SHP77 (cell line): ENCODE measurements at regions not wholly inside any gene's neighbourhood (a gene's known extent, or its start where the extent isn't known, plus 50 kb on each side); places are given as distances from the start of the nearest gene placed in this dataset.
"Not testable (repeated sequence)": the region's sequence is repeated elsewhere in the genome, so short reads cannot be mapped to it uniquely, and the experiment has no call there.

ENCODE experiments used
- DNase-seq, 2 experiments: peaks; one replicate each; lab custom pipeline; 2025; lab: John Stamatoyannopoulos, UW

DNA sequence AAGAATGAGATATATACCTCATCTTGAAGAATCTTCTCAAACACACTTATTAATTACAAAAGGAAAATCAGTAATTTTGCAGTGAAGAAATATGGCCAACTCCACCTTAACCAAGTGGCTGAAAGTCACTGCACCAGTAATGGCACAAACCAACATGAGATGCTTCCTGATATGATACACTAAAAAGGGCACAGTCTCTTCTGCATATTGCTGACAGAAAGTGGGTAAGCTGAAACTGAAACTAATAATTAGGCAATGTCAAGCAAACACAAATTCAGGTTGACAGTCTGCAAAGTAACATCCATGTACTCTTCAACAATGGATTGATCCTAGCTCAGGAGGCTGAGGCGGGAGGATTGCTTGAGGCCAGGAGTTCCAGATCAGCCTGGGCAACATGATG lies 56.1 kb downstream of the ZNF22 start:
- not testable (repeated sequence) for DNase-seq

- DNase-seq = no peak
Observed at GRCh38 chr10:45058580-45058979, 57.9 kb downstream of the ZNF22 start.

- DNase-seq = no peak
Observed at GRCh38 chr10:45058992-45059561, 58.4 kb downstream of the ZNF22 start.

GRCh38 chr10:45059632-45060031 lies 58.9 kb downstream of the ZNF22 start:
- no peak for DNase-seq

DNA sequence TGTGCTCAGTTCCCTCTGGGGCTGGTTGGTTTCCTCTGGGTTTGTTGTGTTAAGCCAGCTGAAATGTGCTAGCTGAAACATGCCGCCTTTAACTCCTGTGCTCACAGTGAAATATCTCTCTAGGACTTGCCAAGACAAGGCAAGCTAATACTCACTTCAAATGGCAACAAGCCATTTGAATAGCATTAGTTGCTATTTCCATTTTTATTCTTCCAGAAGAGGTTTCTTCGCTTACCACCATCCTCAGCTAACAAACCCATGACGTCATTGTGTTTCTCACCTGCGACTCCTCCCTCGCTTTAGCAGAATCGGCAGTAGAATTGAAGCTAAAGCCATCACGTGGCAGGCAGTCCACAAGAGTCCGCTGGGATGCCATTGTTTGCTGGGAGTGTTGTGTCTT lies 61.3 kb downstream of the ZNF22 start:
- DNase-seq = no peak

DNA sequence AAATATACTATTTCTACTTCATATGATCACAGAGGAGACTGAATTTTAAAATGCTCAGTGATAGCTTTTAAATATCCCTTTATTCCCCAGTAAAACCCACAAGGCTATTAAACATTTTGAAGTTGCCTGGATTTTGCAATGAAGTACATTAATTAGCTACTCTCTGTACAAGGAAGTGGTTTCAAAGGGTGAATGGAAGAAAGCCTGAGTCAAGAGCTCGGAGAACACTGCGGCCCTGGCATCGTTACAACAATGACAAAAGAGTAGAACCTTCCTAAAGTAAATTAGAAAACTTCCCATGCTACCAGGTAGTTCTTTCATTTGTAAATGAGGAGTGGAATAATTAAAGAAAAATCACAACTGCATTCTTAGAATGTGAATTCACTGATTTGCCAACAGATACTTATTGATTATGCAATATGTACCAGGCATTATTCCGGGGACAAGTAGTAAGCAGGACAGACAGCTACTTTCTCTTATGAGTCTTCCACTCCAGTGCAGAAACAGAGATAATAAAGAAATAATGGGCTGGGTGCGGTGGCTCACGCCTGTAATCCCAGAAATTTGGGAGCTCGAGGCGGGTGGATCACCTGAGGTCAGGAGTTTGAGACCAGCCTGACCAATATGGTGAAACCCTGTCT lies 63.0 kb downstream of the ZNF22 start:
- DNase-seq = no peak

GRCh38 chr10:45064998-45065397 lies 64.3 kb downstream of the ZNF22 start:
- no peak for DNase-seq

- DNase-seq = no peak
Observed at GRCh38 chr10:45071043-45071813, 70.5 kb downstream of the ZNF22 start.

DNA sequence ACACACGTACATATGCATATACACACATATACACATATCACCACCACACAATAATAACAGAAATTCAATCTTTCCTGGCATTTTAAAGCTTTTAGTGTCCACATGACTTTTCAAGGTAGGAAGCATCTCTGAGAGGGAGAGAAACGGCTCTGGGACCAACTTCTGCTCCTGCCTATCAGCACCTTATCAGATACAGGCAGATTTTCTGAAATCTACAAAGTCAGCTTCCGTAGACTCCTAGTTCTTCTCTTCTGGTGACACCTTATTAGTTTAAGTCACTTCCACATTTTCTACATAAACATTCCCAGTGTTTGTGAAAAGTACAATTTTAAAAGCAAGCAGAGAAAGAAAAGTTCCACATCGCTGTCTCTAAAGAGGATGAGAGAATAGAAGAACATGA lies 74.5 kb downstream of the ZNF22 start:
- DNase-seq = no peak

GRCh38 chr10:45075826-45076380 lies 75.2 kb downstream of the ZNF22 start:
- no peak for DNase-seq

DNA sequence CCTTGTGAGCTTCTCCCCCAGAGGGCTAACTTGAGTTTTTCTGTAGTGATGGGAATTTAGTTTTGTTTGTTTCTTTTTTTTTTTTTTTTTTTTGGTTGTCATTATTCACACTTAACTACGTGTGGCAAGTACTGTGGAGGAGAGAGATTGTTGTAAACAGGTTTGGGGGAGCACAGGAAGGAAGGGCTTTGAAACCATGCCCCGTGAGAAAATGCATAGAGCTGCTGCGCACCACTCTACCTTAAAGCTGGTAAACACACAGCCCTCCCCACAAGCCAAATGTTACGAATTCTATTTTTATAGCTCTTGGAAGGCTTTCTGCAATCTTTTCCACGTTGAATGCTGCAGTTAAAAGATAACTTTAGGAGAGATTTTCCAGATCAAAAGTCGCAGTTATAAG lies 76.2 kb downstream of the ZNF22 start:
- DNase-seq = no peak

DNA sequence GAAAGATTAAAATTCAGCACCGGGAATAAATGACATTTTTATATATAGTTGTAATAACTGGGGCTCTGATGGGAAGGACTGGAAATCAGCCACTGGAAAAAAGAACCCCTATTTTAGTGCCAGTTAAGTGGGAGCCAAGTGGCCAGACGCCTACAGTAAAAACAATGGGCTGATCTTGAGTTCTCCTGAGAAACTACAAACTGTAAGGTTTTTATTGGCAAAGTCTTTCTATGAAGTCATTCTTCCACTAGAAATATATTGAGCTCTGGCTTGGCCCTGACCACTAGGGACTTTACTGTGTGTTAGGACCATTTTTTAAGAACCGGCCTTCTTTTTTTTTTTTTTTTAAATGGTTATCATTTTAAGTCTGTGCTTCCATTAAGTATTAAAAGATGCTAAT lies 79.6 kb downstream of the ZNF22 start:
- DNase-seq = no peak

GRCh38 chr10:45082176-45082575 lies 81.5 kb downstream of the ZNF22 start:
- no peak for DNase-seq

DNA sequence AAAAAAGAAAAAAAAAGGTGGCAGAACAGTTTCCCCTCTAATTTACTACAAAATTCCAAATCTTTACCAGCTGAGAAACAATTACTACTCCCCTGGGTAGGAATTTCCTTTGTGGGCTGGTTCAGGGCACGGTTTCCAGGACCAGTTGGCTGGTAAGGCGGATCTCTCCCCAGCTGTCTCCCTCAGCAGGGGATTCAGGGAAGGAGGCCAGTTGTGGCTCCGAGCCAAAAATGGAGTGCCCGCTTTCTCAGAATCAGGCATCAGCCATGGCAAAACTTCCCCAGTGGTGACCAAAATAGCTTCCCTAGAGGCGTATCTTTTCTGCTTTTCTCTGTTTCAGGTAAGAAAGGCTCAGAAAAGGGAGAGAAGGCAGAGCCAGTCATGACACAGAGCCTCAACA lies 91.2 kb downstream of the ZNF22 start:
- no peak for DNase-seq

GRCh38 chr10:45093945-45094344 lies 93.2 kb downstream of the ZNF22 start:
- no peak for DNase-seq

DNA sequence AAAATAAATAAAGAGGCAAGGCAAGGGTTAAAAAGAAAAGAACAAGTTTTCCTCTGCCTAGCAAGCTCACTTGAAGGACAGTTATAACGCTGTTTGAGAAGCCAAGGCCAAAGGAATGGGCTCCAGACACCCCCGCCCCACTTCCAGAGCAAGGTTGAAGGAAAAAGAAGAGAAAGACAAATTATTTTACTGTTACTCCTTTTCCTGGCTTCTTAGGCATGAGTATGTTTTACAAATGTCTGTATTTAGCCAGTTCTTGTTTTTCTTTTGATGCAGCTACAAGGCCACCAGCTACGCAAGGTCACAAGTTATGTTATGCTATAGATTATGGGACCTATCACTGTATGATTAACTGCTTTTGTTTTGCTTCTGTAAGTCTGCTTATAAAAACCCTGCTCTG lies 94.6 kb downstream of the ZNF22 start:
- DNase-seq = no peak

GRCh38 chr10:45096001-45096400 lies 95.3 kb downstream of the ZNF22 start:
- no peak for DNase-seq

GRCh38 chr10:45100429-45100828 lies 99.7 kb downstream of the ZNF22 start:
- no peak for DNase-seq

- no peak for DNase-seq
Observed at GRCh38 chr10:45104674-45105073, 104.0 kb downstream of the ZNF22 start.

DNA sequence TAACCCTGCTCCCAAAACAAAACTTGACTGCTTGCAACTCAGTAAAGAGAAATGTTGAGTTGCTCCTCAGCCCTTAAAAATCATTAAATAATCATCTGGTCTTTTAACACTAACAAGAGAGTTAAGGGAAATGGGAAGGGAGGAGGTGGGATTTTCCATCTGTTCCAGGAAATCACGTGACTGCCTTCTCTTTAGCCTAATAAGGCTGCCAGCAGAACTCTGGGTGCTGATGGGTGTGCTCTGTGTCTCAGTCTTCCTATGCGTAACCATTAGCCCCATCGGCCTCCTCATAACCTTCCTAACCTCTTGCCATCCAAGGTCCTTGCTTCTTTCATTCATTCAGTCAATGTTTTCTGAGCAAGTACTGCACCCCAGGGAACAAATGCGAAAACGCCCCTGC lies 104.6 kb downstream of the ZNF22 start:
- DNase-seq = not testable (repeated sequence)

DNA sequence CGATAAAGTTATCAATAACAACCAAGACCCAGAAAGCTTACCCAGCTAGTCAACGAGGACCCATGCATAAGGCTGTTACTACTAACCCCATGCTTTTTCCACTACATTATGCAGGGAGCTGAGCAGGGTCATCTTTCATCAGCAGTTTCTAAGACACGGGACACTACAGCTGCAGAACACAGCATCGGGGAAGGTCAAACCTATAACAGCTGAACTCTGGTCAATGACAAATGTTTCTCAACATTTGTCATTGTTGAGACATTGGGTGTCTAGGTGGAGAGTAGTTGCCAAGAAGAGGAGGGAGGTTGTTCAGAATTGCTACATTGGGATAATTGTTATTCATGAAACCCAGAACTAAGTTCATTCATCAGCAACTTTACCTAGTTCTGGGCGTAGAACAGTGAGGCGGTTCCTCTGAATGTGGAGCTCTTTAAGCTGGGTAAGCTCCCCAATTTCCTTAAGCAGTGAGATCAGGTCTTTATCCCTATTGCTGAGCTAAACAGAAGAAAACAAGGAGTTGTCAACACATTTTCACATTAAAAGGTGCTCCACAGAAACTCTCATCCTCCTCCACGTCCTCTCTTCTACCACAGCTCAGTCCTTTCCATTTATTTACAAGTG lies 105.6 kb downstream of the ZNF22 start:
- no peak for DNase-seq

DNA sequence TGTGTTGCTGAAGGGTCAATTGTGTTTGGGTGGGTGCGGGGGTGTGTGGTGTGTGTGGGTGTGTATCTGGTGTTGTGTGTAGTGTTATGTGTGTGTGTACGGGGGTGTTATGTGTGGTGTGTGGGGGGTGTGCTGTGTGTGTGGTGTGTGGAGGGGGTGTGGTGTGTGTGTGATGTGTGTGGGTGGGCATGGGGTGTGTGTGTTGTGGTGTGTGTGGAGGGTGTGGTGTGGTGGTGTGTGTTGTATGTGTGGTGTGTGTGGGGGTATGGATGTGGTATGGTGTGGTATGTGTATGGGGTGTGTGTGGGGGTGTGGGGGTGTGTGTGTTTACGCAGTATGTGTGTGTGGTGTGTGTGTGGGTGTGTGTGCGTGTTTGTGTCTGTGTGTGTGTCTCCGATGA lies 110.8 kb downstream of the ZNF22 start:
- no peak for DNase-seq

DNA sequence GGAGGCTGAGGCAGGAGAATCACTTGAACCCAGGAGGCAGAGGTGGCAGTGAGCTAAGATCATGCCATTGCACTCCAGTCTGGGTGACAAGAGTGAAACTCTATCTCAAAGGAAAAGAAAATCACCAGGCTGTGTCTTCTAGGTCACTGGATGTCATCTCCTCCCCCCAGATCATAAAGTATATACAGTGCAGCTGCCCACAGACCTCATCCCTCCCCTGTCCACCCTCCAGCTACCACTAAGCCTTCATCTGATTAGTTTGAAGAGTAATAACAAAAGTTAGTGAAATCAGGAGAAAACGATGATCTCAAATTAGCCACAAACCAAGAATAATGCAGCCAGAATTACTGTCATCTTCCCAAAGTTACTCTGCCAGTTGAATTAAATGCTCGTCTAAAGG lies 117.2 kb downstream of the ZNF22 start:
- not testable (repeated sequence) for DNase-seq
